Neural crest cell (in vitro differentiated cells): ENCODE measurements at regions not wholly inside any gene's neighbourhood (a gene's known extent, or its start where the extent isn't known, plus 50 kb on each side); places are given as distances from the start of the nearest gene placed in this dataset.

Source experiments
- DNase-seq: peaks from one replicate; pipeline ENCODE4 v3.0.0; 2021; ENCODE audit warnings: low read depth, mixed read lengths, low spot score
- H3K27ac Mint-ChIP-seq: one replicate; pipeline ENCODE4 v1.8.0; 2021; ENCODE audit warnings: mild to moderate bottlenecking, mixed read lengths; ENCODE audit not compliant: unreplicated experiment
- H3K27me3 Mint-ChIP-seq: 2 replicates; pipeline ENCODE4 v1.8.0; 2021; ENCODE audit warnings: low read depth, mild to moderate bottlenecking, mixed read lengths
- H3K36me3 Mint-ChIP-seq: 2 replicates; pipeline ENCODE4 v1.8.0; 2021; ENCODE audit warnings: low read depth, mild to moderate bottlenecking, mixed read lengths
- H3K4me1 Mint-ChIP-seq: 2 replicates; pipeline ENCODE4 v1.8.0; 2021; ENCODE audit warnings: mixed read lengths
- H3K4me3 Mint-ChIP-seq: one replicate; pipeline ENCODE4 v1.8.0; 2021; ENCODE audit warnings: mild to moderate bottlenecking, mixed read lengths
- H3K9me3 Mint-ChIP-seq: 2 replicates; pipeline ENCODE4 v1.8.0; 2021; ENCODE audit warnings: mixed read lengths
- TF ChIP-seq, protein P1 (sequence below): fragments of 200-600 bp; sonication (generic); conservative IDR thresholded peaks from 2 replicates; pipeline ENCODE4 v1.5.0; 2021; ENCODE audit warnings: antibody characterized with exemption, mild to moderate bottlenecking

DNA sequence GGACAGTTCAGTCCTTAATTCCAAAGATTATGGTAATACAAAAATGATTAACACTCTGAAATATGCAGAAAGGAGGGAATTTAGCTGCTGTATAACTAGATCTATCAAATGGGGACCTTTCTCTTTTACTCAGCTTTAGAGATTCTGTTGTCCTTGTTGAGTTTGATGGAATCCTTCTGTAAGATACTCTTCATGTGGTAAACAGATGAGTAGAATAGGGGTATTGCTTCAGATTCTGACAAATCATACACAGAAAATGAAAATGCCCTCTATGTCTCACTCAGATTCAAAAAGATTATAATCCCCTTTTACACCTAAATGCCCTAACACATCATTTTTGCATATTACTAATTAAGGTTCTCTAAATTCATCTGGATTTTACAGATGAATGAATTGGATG lies 50.7 kb downstream of the ARHGAP35 start:
- peaks cover 41% of the 10 kb centered on the region for H3K4me1 Mint-ChIP-seq
- H3K4me3 Mint-ChIP-seq: no peak overlapping the region
- TF ChIP-seq, protein P1, sequence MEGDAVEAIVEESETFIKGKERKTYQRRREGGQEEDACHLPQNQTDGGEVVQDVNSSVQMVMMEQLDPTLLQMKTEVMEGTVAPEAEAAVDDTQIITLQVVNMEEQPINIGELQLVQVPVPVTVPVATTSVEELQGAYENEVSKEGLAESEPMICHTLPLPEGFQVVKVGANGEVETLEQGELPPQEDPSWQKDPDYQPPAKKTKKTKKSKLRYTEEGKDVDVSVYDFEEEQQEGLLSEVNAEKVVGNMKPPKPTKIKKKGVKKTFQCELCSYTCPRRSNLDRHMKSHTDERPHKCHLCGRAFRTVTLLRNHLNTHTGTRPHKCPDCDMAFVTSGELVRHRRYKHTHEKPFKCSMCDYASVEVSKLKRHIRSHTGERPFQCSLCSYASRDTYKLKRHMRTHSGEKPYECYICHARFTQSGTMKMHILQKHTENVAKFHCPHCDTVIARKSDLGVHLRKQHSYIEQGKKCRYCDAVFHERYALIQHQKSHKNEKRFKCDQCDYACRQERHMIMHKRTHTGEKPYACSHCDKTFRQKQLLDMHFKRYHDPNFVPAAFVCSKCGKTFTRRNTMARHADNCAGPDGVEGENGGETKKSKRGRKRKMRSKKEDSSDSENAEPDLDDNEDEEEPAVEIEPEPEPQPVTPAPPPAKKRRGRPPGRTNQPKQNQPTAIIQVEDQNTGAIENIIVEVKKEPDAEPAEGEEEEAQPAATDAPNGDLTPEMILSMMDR: no peak
- peaks cover 4% of the 10 kb centered on the region for H3K36me3 Mint-ChIP-seq
- H3K27ac Mint-ChIP-seq: no peak overlapping the region
- no peak for DNase-seq
- H3K27me3 Mint-ChIP-seq: no peaks in the 10 kb centered on the region
- H3K9me3 Mint-ChIP-seq: no peaks in the 10 kb centered on the region

GRCh38 chr19:46913198-46913851 lies 52.5 kb downstream of the ARHGAP35 start:
- no peak for DNase-seq
- peak overlapping the region; percentile 24 for H3K27ac Mint-ChIP-seq
- no peaks in the 10 kb centered on the region for H3K27me3 Mint-ChIP-seq
- peaks cover 47% of the 10 kb centered on the region for H3K4me1 Mint-ChIP-seq
- TF ChIP-seq, protein P1: no peak
- H3K36me3 Mint-ChIP-seq: peaks cover 4% of the 10 kb centered on the region
- no peak overlapping the region for H3K4me3 Mint-ChIP-seq
- no peaks in the 10 kb centered on the region for H3K9me3 Mint-ChIP-seq

DNA sequence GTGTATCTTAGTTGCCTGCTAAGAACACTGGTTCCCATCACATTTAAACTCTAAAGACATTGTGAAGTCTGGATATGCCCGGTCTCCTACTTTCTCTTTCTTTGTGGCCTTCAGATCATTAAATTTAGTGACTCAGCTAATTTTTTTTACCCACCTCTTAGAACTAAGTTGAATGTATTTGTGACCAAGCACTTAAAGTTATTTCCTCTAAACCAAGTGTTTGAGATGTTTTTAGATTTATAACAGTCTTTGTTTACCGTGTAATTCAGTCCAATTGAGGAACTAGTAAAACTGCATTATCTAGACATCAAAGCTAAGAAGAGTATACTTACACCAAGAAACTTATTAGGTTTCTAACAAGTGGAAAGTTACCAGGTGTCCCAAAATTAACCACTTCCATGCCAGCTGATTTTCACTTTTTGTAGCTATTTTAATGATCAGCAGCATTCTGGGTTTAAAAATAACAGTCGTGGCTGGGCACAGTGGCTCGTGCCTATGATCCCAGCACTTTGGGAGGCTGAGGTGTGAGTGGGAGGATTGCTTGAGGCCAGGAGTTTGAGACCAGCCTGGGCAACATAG lies 53.1 kb downstream of the ARHGAP35 start:
- Mint-ChIP-seq H3K36me3 (peaks cover 10% of the 10 kb centered on the region), H3K27me3 (no peaks in the 10 kb centered on the region), H3K4me1 (peaks cover 49% of the 10 kb centered on the region), H3K4me3 (no peak overlapping the region), H3K9me3 (no peaks in the 10 kb centered on the region), H3K27ac (no peak overlapping the region)
- no peak for DNase-seq
- TF ChIP-seq, protein P1: no peak

- Mint-ChIP-seq H3K4me3 (no peak overlapping the region), H3K4me1 (peaks cover 57% of the 10 kb centered on the region), H3K9me3 (no peaks in the 10 kb centered on the region), H3K27me3 (no peaks in the 10 kb centered on the region), H3K36me3 (peaks cover 19% of the 10 kb centered on the region), H3K27ac (no peak overlapping the region)
- no peak for DNase-seq
- TF ChIP-seq, protein P1: no peak
These were observed 54.6 kb downstream of the ARHGAP35 start for GRCh38 chr19:46915386-46915785.

DNA sequence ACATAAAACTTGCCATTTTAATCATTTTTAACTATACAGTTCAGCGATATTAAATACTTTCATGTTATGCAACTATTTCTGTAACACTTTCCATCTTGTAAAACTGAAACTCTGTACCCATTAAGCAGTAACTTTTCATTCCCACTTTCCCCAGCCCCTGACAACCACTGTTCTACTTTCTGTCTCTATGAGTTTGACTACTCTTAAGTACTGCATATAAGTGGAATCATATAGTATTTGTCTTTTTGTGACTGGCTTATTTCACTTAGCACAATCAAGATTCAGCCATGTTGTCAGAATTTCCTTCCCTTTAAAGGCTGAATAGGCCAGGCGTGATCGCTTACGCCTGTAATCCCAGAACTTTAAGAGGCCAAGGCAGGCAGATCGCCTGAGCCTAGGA lies 56.2 kb downstream of the ARHGAP35 start:
- peaks cover 29% of the 10 kb centered on the region for H3K36me3 Mint-ChIP-seq
- no peak for DNase-seq
- H3K4me3 Mint-ChIP-seq: no peak overlapping the region
- H3K9me3 Mint-ChIP-seq: no peaks in the 10 kb centered on the region
- TF ChIP-seq, protein P1: no peak
- H3K4me1 Mint-ChIP-seq: peaks cover 69% of the 10 kb centered on the region
- H3K27ac Mint-ChIP-seq: no peak overlapping the region
- H3K27me3 Mint-ChIP-seq: no peaks in the 10 kb centered on the region
